HT-29 (cell line): ENCODE measurements at regions not wholly inside any gene's neighbourhood (a gene's known extent, or its start where the extent isn't known, plus 50 kb on each side); places are given as distances from the start of the nearest gene placed in this dataset.

Source experiments
- DNase-seq: peaks from one replicate; pipeline ENCODE4 v3.0.0-alpha.2; 2015; ENCODE audit warnings: low spot score

- no peak for DNase-seq
Measured at GRCh38 chr13:84972907-84973306, 826.3 kb downstream of the SLITRK6 start.

DNA sequence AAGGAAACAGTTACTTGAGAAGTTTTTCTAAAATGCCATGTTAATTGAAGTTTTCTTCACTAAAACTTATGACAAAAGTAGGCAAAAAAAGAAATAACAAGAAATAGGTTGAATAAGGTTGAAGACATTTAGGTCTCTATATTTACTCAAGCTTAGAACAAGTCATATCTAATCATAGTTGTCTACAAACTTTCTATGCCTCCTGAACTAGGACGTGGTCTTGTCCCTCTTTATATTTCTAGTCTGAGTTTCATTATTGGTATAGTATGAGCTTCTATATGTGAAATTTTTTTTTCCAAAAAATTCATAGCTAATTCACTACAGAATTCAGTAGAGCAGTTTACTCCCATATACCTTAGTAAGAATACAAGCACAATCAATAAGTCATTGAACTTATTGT, 836.4 kb downstream of the SLITRK6 start:
- DNase-seq, result no peak

GRCh38 chr13:84962141-84962750, 837.0 kb downstream of the SLITRK6 start:
- DNase-seq, result no peak

DNA sequence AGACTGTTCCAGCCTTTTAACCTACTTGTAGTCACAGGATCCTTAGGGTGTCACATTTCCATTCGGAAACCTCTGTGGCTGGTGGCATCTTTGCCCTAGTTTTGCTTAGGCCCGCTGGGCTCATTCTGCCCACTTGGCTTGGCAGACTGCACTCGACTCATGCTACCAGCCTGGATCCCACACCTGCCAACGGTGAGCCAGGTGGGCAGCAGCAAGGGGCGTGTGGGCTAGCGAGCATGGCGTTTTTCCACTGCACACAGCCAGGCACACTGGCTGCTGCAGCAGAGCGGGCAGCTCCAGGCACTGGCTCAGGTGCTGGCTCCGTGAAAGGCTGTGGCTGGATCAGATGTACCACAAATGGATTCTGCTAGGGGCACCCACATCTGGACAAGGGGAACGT, 838.2 kb downstream of the SLITRK6 start:
- no peak for DNase-seq

- DNase-seq, result no peak
Measured at GRCh38 chr13:84959818-84960217, 839.4 kb downstream of the SLITRK6 start.

GRCh38 chr13:84954636-84955035, 844.6 kb downstream of the SLITRK6 start:
- no peak for DNase-seq

GRCh38 chr13:84951128-84951527, 848.1 kb downstream of the SLITRK6 start:
- no peak for DNase-seq

DNA sequence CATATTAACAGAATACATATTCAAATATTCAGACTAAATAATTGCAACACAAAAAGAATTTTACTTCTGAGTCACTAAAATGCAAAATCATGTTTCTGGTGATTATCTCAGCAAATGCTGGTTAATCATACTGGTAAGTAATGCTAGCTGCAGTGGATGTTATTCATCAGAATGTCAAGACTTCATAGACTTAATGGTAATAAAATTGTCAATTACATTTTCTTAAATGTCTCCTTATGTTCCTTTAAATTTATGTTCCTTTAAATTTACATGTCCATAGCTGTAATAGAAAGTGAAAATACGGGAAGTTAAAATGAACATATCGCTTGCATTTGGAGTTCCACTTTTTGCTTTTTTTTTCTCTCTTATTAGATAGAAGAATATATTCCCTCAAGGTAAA, 853.0 kb downstream of the SLITRK6 start:
- DNase-seq, result no peak

DNA sequence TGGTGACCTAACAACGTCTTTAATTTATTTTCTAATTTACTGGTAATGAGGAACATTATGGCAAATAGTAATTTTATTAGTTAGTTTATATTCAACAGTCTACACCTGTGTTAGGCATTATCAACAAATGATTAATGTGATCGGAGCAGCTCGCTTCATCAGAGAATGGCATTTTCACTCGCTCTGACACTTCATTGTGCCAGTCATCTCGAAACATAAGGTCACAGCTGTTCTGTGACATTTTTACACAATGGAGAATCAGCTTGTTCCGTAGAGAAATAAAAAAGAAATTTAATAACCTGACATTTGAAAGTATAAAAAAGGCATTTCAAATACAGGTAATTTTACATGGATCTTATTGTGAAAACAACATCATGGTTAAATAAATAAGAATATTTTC, 858.4 kb downstream of the SLITRK6 start:
- DNase-seq, result no peak

- DNase-seq, result no peak
Measured at GRCh38 chr13:84940167-84940566, 859.1 kb downstream of the SLITRK6 start.

- DNase-seq, result no peak
Measured at GRCh38 chr13:84934911-84935310, 864.3 kb downstream of the SLITRK6 start.

- no peak for DNase-seq
Measured at GRCh38 chr13:84933797-84934196, 865.4 kb downstream of the SLITRK6 start.

GRCh38 chr13:84931264-84931663, 868.0 kb downstream of the SLITRK6 start:
- DNase-seq, result no peak

GRCh38 chr13:84927442-84928169, 871.6 kb downstream of the SLITRK6 start:
- DNase-seq, result no peak

- DNase-seq, result peak; percentile 50
Measured at GRCh38 chr13:84925443-84925842, 873.8 kb downstream of the SLITRK6 start.

DNA sequence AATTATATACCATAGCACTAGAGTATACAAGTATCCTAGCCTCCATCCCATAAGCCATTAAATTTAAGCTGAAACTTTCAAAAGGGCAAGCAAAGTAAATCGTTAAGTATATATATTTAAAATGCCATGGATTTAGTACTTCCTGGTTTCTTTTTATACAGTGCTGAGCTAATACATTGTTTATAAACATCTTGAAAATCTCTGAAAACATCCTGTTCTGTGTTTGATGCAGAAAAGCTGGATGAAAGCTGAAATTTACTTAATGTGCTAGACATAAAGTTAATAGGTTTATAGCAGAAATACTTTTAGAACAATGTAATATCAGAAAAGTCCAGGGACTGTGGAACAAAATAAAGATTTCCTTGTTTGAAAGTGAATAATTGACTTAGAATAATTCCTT, 875.4 kb downstream of the SLITRK6 start:
- no peak for DNase-seq

- peak; percentile 94 for DNase-seq
Measured at GRCh38 chr13:84917252-84917878, 881.9 kb downstream of the SLITRK6 start.

DNA sequence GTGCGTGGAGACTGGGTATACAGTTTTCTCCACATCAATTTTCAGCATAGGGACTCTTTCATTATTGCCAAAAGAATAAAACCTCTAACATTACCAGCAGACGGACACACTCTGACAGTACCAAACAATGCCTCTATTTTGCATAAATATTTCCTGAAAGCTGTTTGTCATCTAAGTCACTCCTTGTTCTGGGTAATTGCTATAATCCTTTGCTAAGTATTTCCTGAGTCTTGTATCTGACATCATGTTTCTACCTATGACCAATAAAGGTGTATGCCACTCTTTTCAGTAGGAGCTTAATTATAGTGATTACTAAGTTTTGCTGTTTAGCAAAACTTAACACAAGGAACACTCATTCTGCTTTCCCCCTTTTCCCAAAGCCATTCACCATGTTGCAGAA, 886.5 kb downstream of the SLITRK6 start:
- no peak for DNase-seq

DNA sequence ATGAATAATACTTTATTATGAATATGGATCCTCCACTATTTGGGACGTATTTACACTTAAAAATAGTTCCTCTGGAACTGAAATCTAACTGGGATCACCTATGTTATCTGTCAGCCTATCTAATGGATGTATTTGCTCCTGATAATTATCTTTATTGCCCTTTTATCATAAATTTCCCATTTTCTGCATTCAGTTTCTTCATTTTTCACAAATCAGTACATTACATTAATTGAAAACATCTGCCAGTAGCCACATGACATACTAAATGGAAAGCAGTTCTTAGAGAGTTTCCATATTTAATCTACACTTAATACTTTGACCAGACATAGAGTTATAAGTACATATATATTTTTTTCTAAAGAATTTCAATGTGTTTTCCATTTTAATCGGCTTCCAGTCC, 888.8 kb downstream of the SLITRK6 start:
- DNase-seq, result no peak

DNA sequence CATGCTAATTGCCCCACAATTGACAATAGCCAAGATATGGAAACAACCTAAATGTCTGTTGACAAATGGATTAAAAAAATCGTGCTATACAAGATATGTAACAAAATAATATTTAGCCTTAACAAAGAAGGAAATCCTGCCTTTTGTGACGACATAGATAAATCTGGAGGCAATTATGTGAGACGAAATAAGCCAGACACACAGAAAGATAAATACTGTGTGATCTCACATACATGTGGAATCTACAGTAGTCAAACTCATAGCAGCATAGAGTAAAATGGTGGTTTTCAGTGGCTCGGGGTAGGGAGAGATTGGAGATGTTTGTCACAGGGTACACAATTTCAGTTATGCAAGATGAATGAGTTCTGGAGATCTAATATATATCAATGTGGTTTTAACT, 895.8 kb downstream of the SLITRK6 start:
- DNase-seq, result no peak

- no peak for DNase-seq
Measured at GRCh38 chr13:84902243-84902642, 897.0 kb downstream of the SLITRK6 start.

- peak; percentile 84 for DNase-seq
Measured at GRCh38 chr13:84896128-84896527, 903.1 kb downstream of the SLITRK6 start.

- DNase-seq, result no peak
Measured at GRCh38 chr13:84894749-84895148, 904.5 kb downstream of the SLITRK6 start.
